ENCODE measurements at regions not wholly inside any gene's neighbourhood (a gene's known extent, or its start where the extent isn't known, plus 50 kb on each side); places are given as distances from the start of the nearest gene placed in this dataset.
A peak's percentile ranks its signal among the peaks of the same experiment; 100 is the strongest.
"Not testable (repeated sequence)": the region's sequence is repeated elsewhere in the genome, so short reads cannot be mapped to it uniquely, and the experiment has no call there.

- not testable (repeated sequence) for H3K14ac ChIP-seq (ENCODE audit: low read length in 2 of 2)
These were observed 99.1 kb upstream of the ARMC3 start for GRCh38 chr10:22828712-22829111.

GRCh38 chr10:22825841-22826240, 102.0 kb upstream of the ARMC3 start:
- Histone ChIP-seq H3K27me3 (ENCODE audit: control insufficient read depth in 1 of 2, insufficient read depth in 1 of 2, low read length in 2 of 2) (no peaks in the 10 kb centered on the region), H2BK15ac (ENCODE audit: low read depth, poor library complexity, severe bottlenecking) (no peak overlapping the region), H2BK5ac (ENCODE audit: low read depth, low read length, poor library complexity, severe bottlenecking) (no peak overlapping the region), H3K27ac (ENCODE audit: low read length, poor library complexity, severe bottlenecking) (no peak overlapping the region), H3K4me2 (ENCODE audit: low read length, poor library complexity, severe bottlenecking) (no peak overlapping the region), H2AFZ (ENCODE audit: low read depth, low read length) (no peak overlapping the region), H3K9ac (ENCODE audit: low read length) (no peak overlapping the region), H3K23ac (ENCODE audit: low read length in 2 of 2) (no peak overlapping the region), H4K8ac (ENCODE audit: low read length) (no peak overlapping the region), H3K4me1 (ENCODE audit: control insufficient read depth, insufficient read depth, low read depth, low read length) (peaks cover 8% of the 10 kb centered on the region), H4K91ac (ENCODE audit: low read length) (no peak overlapping the region), H2BK120ac (ENCODE audit: low read depth, low read length) (no peak overlapping the region), H3K18ac (ENCODE audit: low read depth in 1 of 2, low read length in 2 of 2) (peak overlapping the region in 1 of 2 experiments; percentile 31), H3K79me1 (replicated peaks; ENCODE audit: low read length, poor library complexity, severe bottlenecking) (no peaks in the 10 kb centered on the region), H3K9me3 (ENCODE audit: control insufficient read depth, low read length) (no peaks in the 10 kb centered on the region), H2AK5ac (ENCODE audit: low read length, severe bottlenecking) (no peak overlapping the region), H2BK12ac (ENCODE audit: low read length in 2 of 2) (peak overlapping the region in 1 of 2 experiments; percentile 46), H3K36me3 (ENCODE audit: control insufficient read depth in 1 of 2, insufficient read depth in 2 of 2, low read depth in 1 of 2, low read length in 2 of 2) (no peaks in the 10 kb centered on the region), H3K4ac (ENCODE audit: low read depth in 1 of 2, low read length in 2 of 2) (no peak overlapping the region), H3K4me3 (ENCODE audit: insufficient read depth in 1 of 2, low read depth in 1 of 2, low read length in 2 of 2) (no peak overlapping the region), H3K14ac (ENCODE audit: low read length in 2 of 2) (no peak overlapping the region)
- WGBS, result 94% methylated on average over 6 of the region's 6 CpGs
- DNase-seq, result no peak

More at GRCh38 chr10:22828712-22829111, 99.1 kb upstream of the ARMC3 start:
- H3K23ac ChIP-seq (ENCODE audit: low read length in 2 of 2); H3K27me3 ChIP-seq (ENCODE audit: control insufficient read depth in 1 of 2, insufficient read depth in 1 of 2, low read length in 2 of 2); H3K79me1 ChIP-seq (replicated peaks; ENCODE audit: low read length, poor library complexity, severe bottlenecking); H4K91ac ChIP-seq (ENCODE audit: low read length); H2AK5ac ChIP-seq (ENCODE audit: low read length, severe bottlenecking); H2BK5ac ChIP-seq (ENCODE audit: low read depth, low read length, poor library complexity, severe bottlenecking); H3K18ac ChIP-seq (ENCODE audit: low read depth in 1 of 2, low read length in 2 of 2); DNase-seq; H4K8ac ChIP-seq (ENCODE audit: low read length); H3K4me1 ChIP-seq (ENCODE audit: control insufficient read depth, insufficient read depth, low read depth, low read length); H2BK12ac ChIP-seq (ENCODE audit: low read length in 2 of 2); H3K4me3 ChIP-seq (ENCODE audit: insufficient read depth in 1 of 2, low read depth in 1 of 2, low read length in 2 of 2); H3K4ac ChIP-seq (ENCODE audit: low read depth in 1 of 2, low read length in 2 of 2); H2AFZ ChIP-seq (ENCODE audit: low read depth, low read length); H3K4me2 ChIP-seq (ENCODE audit: low read length, poor library complexity, severe bottlenecking); H3K36me3 ChIP-seq (ENCODE audit: control insufficient read depth in 1 of 2, insufficient read depth in 2 of 2, low read depth in 1 of 2, low read length in 2 of 2); H2BK15ac ChIP-seq (ENCODE audit: low read depth, poor library complexity, severe bottlenecking); H3K9me3 ChIP-seq (ENCODE audit: control insufficient read depth, low read length); H2BK120ac ChIP-seq (ENCODE audit: low read depth, low read length); H3K27ac ChIP-seq (ENCODE audit: low read length, poor library complexity, severe bottlenecking): not testable (repeated sequence)
- peak overlapping the region; percentile 62 for H3K9ac ChIP-seq (ENCODE audit: low read length)

- Histone ChIP-seq H3K18ac (ENCODE audit: low read depth in 1 of 2, low read length in 2 of 2) (peak overlapping the region in 1 of 2 experiments; percentile 30), H3K9me3 (ENCODE audit: control insufficient read depth, low read length) (no peaks in the 10 kb centered on the region), H3K27me3 (ENCODE audit: control insufficient read depth in 1 of 2, insufficient read depth in 1 of 2, low read length in 2 of 2) (no peaks in the 10 kb centered on the region), H4K91ac (ENCODE audit: low read length) (no peak overlapping the region), H3K4me1 (ENCODE audit: control insufficient read depth, insufficient read depth, low read depth, low read length) (peaks cover 9% of the 10 kb centered on the region), H3K27ac (ENCODE audit: low read length, poor library complexity, severe bottlenecking) (peak overlapping the region; percentile 53), H3K9ac (ENCODE audit: low read length) (no peak overlapping the region), H2BK12ac (ENCODE audit: low read length in 2 of 2) (peak overlapping the region; percentile 37 to 67), H3K36me3 (ENCODE audit: control insufficient read depth in 1 of 2, insufficient read depth in 2 of 2, low read depth in 1 of 2, low read length in 2 of 2) (no peaks in the 10 kb centered on the region), H2BK5ac (ENCODE audit: low read depth, low read length, poor library complexity, severe bottlenecking) (no peak overlapping the region), H2BK120ac (ENCODE audit: low read depth, low read length) (peak overlapping the region; percentile 52), H4K8ac (ENCODE audit: low read length) (peak overlapping the region; percentile 40), H3K4ac (ENCODE audit: low read depth in 1 of 2, low read length in 2 of 2) (peak overlapping the region in 1 of 2 experiments; percentile 15), H2AFZ (ENCODE audit: low read depth, low read length) (no peak overlapping the region), H3K79me1 (replicated peaks; ENCODE audit: low read length, poor library complexity, severe bottlenecking) (no peaks in the 10 kb centered on the region), H3K23ac (ENCODE audit: low read length in 2 of 2) (no peak overlapping the region), H2AK5ac (ENCODE audit: low read length, severe bottlenecking) (peak overlapping the region; percentile 31), H3K4me2 (ENCODE audit: low read length, poor library complexity, severe bottlenecking) (no peak overlapping the region), H3K14ac (ENCODE audit: low read length in 2 of 2) (no peak overlapping the region), H3K4me3 (ENCODE audit: insufficient read depth in 1 of 2, low read depth in 1 of 2, low read length in 2 of 2) (no peak overlapping the region), H2BK15ac (ENCODE audit: low read depth, poor library complexity, severe bottlenecking) (no peak overlapping the region)
- WGBS, result 6% methylated on average over 2 of the region's 3 CpGs
- DNase-seq, result peak; percentile 41
These were observed 102.9 kb upstream of the ARMC3 start for GRCh38 chr10:22824984-22825383.

GRCh38 chr10:22824520-22824919, 103.3 kb upstream of the ARMC3 start:
- H4K8ac ChIP-seq (ENCODE audit: low read length), result peak overlapping the region; percentile 74
- no peak overlapping the region for H2BK5ac ChIP-seq (ENCODE audit: low read depth, low read length, poor library complexity, severe bottlenecking)
- peaks cover 9% of the 10 kb centered on the region for H3K4me1 ChIP-seq (ENCODE audit: control insufficient read depth, insufficient read depth, low read depth, low read length)
- peak overlapping the region; percentile 96 for H4K91ac ChIP-seq (ENCODE audit: low read length)
- H2BK15ac ChIP-seq (ENCODE audit: low read depth, poor library complexity, severe bottlenecking), result no peak overlapping the region
- no peak overlapping the region for H3K9ac ChIP-seq (ENCODE audit: low read length)
- H2AFZ ChIP-seq (ENCODE audit: low read depth, low read length), result no peak overlapping the region
- no peak overlapping the region for H3K18ac ChIP-seq (ENCODE audit: low read depth in 1 of 2, low read length in 2 of 2)
- no peak for DNase-seq
- H2BK120ac ChIP-seq (ENCODE audit: low read depth, low read length), result no peak overlapping the region
- H3K27me3 ChIP-seq (ENCODE audit: control insufficient read depth in 1 of 2, insufficient read depth in 1 of 2, low read length in 2 of 2), result no peaks in the 10 kb centered on the region
- peak overlapping the region; percentile 99 for H2BK12ac ChIP-seq (ENCODE audit: low read length in 2 of 2)
- no peaks in the 10 kb centered on the region for H3K36me3 ChIP-seq (ENCODE audit: control insufficient read depth in 1 of 2, insufficient read depth in 2 of 2, low read depth in 1 of 2, low read length in 2 of 2)
- H3K4me2 ChIP-seq (ENCODE audit: low read length, poor library complexity, severe bottlenecking), result no peak overlapping the region
- H3K79me1 ChIP-seq (replicated peaks; ENCODE audit: low read length, poor library complexity, severe bottlenecking), result no peaks in the 10 kb centered on the region
- H3K9me3 ChIP-seq (ENCODE audit: control insufficient read depth, low read length), result no peaks in the 10 kb centered on the region
- H3K14ac ChIP-seq (ENCODE audit: low read length in 2 of 2), result no peak overlapping the region
- peak overlapping the region; percentile 68 for H2AK5ac ChIP-seq (ENCODE audit: low read length, severe bottlenecking)
- H3K27ac ChIP-seq (ENCODE audit: low read length, poor library complexity, severe bottlenecking), result peak overlapping the region; percentile 53
- 100% methylated on average over 2 of the region's 3 CpGs for WGBS
- no peak overlapping the region for H3K23ac ChIP-seq (ENCODE audit: low read length in 2 of 2)
- peak overlapping the region; percentile 15 to 32 for H3K4ac ChIP-seq (ENCODE audit: low read depth in 1 of 2, low read length in 2 of 2)
- H3K4me3 ChIP-seq (ENCODE audit: insufficient read depth in 1 of 2, low read depth in 1 of 2, low read length in 2 of 2), result no peak overlapping the region

All from mesenchymal stem cell (in vitro differentiated cells and primary cell).